Mesenchymal stem cell (in vitro differentiated cells and primary cell): ENCODE measurements at regions not wholly inside any gene's neighbourhood (a gene's known extent, or its start where the extent isn't known, plus 50 kb on each side); places are given as distances from the start of the nearest gene placed in this dataset.
"Not testable (repeated sequence)": the region's sequence is repeated elsewhere in the genome, so short reads cannot be mapped to it uniquely, and the experiment has no call there.

ENCODE experiments used
- DNase-seq: peaks from one replicate; pipeline ENCODE4 v3.0.0-alpha.2; 2013
- H2AFZ ChIP-seq: one replicate; pipeline ENCODE4 v1.6.1; 2013; ENCODE audit warnings: low read depth, mild to moderate bottlenecking, control low read depth, inconsistent platforms, low read length, moderate library complexity
- H2AK5ac ChIP-seq: 2 replicates; pipeline ENCODE4 v1.6.1; 2013; ENCODE audit warnings: low read length, moderate library complexity, mild to moderate bottlenecking, inconsistent platforms; ENCODE audit not compliant: severe bottlenecking
- H2BK120ac ChIP-seq: one replicate; pipeline ENCODE4 v1.6.1; 2013; ENCODE audit warnings: low read depth, mild to moderate bottlenecking, inconsistent platforms, low read length, moderate library complexity
- H2BK12ac ChIP-seq, 2 experiments: one replicate each; pipeline ENCODE4 v1.6.1; 2013; ENCODE audit warnings: inconsistent platforms in 2 of 2, low read length in 2 of 2, mild to moderate bottlenecking in 2 of 2, moderate library complexity in 2 of 2, control low read depth in 1 of 2
- H2BK15ac ChIP-seq: one replicate; pipeline ENCODE4 v1.6.1; 2013; ENCODE audit warnings: mild to moderate bottlenecking, low read depth, inconsistent platforms; ENCODE audit not compliant: poor library complexity, severe bottlenecking
- H2BK5ac ChIP-seq: 2 replicates; pipeline ENCODE4 v1.6.1; 2013; ENCODE audit warnings: low read depth, mild to moderate bottlenecking, low read length, control low read depth, inconsistent platforms; ENCODE audit not compliant: poor library complexity, severe bottlenecking
- H3K14ac ChIP-seq, 2 experiments: one replicate each; pipeline ENCODE4 v1.6.1; 2013; ENCODE audit warnings: inconsistent platforms in 2 of 2, low read length in 2 of 2, control low read depth in 1 of 2, mild to moderate bottlenecking in 1 of 2, moderate library complexity in 1 of 2
- H3K18ac ChIP-seq, 2 experiments: one replicate each; pipeline ENCODE4 v1.6.1; 2013; ENCODE audit warnings: inconsistent platforms in 2 of 2, low read length in 2 of 2, control low read depth in 1 of 2, low read depth in 1 of 2, mild to moderate bottlenecking in 1 of 2
- H3K23ac ChIP-seq, 2 experiments: one replicate each; pipeline ENCODE4 v1.6.1; 2013; ENCODE audit warnings: inconsistent platforms in 2 of 2, low read length in 2 of 2, mild to moderate bottlenecking in 2 of 2, moderate library complexity in 2 of 2, control low read depth in 1 of 2
- H3K27ac ChIP-seq: 2 replicates; pipeline ENCODE4 v1.5.1; 2013; ENCODE audit warnings: mild to moderate bottlenecking, moderate library complexity, low read length, control low read depth, inconsistent platforms; ENCODE audit not compliant: poor library complexity, severe bottlenecking
- H3K27me3 ChIP-seq, 2 experiments: 2 replicates each; pipeline versions ENCODE4 v1.6.1 to v1.7.0; 2013; ENCODE audit warnings: low read length in 2 of 2, mild to moderate bottlenecking in 2 of 2, moderate library complexity in 2 of 2, control low read depth in 1 of 2, inconsistent platforms in 1 of 2; ENCODE audit not compliant: control insufficient read depth in 1 of 2, insufficient read depth in 1 of 2
- H3K36me3 ChIP-seq, 2 experiments: 2 replicates each; pipeline versions ENCODE4 v1.6.1 to v1.7.0; 2013; ENCODE audit warnings: low read length in 2 of 2, control low read depth in 1 of 2, inconsistent platforms in 1 of 2, low read depth in 1 of 2, mild to moderate bottlenecking in 1 of 2; ENCODE audit not compliant: insufficient read depth in 2 of 2, control insufficient read depth in 1 of 2
- H3K4ac ChIP-seq, 2 experiments: one replicate each; pipeline ENCODE4 v1.6.1; 2013; ENCODE audit warnings: inconsistent platforms in 2 of 2, low read length in 2 of 2, mild to moderate bottlenecking in 2 of 2, moderate library complexity in 2 of 2, control low read depth in 1 of 2, low read depth in 1 of 2
- H3K4me1 ChIP-seq: 2 replicates; pipeline ENCODE4 v1.6.1; 2013; ENCODE audit warnings: low read depth, low read length, control low read depth; ENCODE audit not compliant: control insufficient read depth, insufficient read depth
- H3K4me2 ChIP-seq: 2 replicates; pipeline ENCODE4 v1.6.1; 2013; ENCODE audit warnings: low read length, mild to moderate bottlenecking, inconsistent platforms; ENCODE audit not compliant: poor library complexity, severe bottlenecking
- H3K4me3 ChIP-seq, 2 experiments: 2 replicates each; pipeline versions ENCODE4 v1.5.1 to v1.7.0; 2013; ENCODE audit warnings: low read length in 2 of 2, mild to moderate bottlenecking in 2 of 2, control low read depth in 1 of 2, low read depth in 1 of 2; ENCODE audit not compliant: insufficient read depth in 1 of 2
- H3K79me1 ChIP-seq: replicated peaks from 2 replicates; pipeline ENCODE4 v1.6.1; 2013; ENCODE audit warnings: mild to moderate bottlenecking, control low read depth, low read length, inconsistent platforms; ENCODE audit not compliant: poor library complexity, severe bottlenecking
- H3K9ac ChIP-seq: 2 replicates; pipeline ENCODE4 v1.7.0; 2013; ENCODE audit warnings: mild to moderate bottlenecking, low read length, moderate library complexity
- H3K9me3 ChIP-seq: 2 replicates; pipeline ENCODE4 v1.7.0; 2013; ENCODE audit warnings: mild to moderate bottlenecking, low read length; ENCODE audit not compliant: control insufficient read depth
- H4K8ac ChIP-seq: one replicate; pipeline ENCODE4 v1.6.1; 2013; ENCODE audit warnings: inconsistent platforms, mild to moderate bottlenecking, low read length, moderate library complexity
- H4K91ac ChIP-seq: one replicate; pipeline ENCODE4 v1.6.1; 2013; ENCODE audit warnings: mild to moderate bottlenecking, low read length, inconsistent platforms
- WGBS: methylation state at CpG from one replicate; pipeline ENCODE4 v1.1.7; 2013; ENCODE audit warnings: mixed read lengths; 5-methylcytosine and 5-hydroxymethylcytosine counted together

DNA sequence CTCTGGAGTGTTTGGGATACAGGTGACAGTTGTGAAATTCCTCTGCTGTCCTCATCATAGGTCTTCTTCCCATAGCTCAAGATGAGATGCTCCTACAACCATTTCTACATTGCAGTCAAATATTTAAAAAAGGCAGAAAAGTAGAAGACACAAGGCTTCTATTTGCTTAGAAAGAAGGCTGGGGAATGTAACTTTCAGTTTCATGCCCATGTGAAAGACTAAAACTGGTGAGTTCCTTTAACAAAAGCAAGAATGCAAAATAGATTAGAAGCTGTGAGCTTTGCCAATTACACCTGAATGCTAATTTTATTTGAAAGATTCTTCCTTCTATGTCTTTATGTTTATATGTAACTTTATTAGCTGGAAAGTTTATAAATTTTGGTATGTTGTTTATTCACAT lies 1682.7 kb downstream of the BRINP3 start:
- no peak overlapping the region for H4K8ac ChIP-seq
- no peak overlapping the region for H3K14ac ChIP-seq

DNA sequence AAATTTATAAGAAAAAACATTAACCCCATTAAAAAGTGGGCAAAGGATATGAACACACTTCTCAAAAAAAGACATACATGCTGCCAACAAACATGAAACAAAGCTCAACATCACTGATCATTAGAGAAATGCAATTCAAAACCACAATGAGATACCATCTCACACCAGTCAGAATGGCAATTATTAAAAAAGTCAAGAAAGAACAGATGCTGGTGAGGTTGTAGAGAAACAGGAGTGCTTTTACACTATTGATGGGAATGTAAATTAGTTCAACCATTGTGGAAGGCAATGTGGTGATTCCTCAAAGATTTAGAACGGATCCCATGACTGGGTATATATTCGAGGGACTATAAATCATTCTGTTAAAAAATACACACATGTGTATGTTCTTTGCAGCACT lies 1665.5 kb downstream of the BRINP3 start:
- H3K4me1 ChIP-seq = not testable (repeated sequence)

More for the DNA sequence above, 1682.7 kb downstream of the BRINP3 start:
- H3K79me1 ChIP-seq = no peaks in the 10 kb centered on the region
- no peak overlapping the region for H3K4ac ChIP-seq
- H2BK5ac ChIP-seq = no peak overlapping the region
- no peaks in the 10 kb centered on the region for H3K4me1 ChIP-seq
- peaks cover 10% of the 10 kb centered on the region for H3K9me3 ChIP-seq
- H3K27ac ChIP-seq = no peak overlapping the region
- H3K36me3 ChIP-seq = no peaks in the 10 kb centered on the region
- no peak overlapping the region for H4K91ac ChIP-seq
- no peak for DNase-seq
- no peak overlapping the region for H3K18ac ChIP-seq
- no peak overlapping the region for H2BK15ac ChIP-seq
- no peak overlapping the region for H2AK5ac ChIP-seq
- H2AFZ ChIP-seq = no peak overlapping the region
- H3K27me3 ChIP-seq = no peaks in the 10 kb centered on the region
- H2BK120ac ChIP-seq = no peak overlapping the region
- no peak overlapping the region for H3K9ac ChIP-seq
- no peak overlapping the region for H2BK12ac ChIP-seq
- H3K4me3 ChIP-seq = no peak overlapping the region
- no peak overlapping the region for H3K23ac ChIP-seq
- H3K4me2 ChIP-seq = no peak overlapping the region

DNA sequence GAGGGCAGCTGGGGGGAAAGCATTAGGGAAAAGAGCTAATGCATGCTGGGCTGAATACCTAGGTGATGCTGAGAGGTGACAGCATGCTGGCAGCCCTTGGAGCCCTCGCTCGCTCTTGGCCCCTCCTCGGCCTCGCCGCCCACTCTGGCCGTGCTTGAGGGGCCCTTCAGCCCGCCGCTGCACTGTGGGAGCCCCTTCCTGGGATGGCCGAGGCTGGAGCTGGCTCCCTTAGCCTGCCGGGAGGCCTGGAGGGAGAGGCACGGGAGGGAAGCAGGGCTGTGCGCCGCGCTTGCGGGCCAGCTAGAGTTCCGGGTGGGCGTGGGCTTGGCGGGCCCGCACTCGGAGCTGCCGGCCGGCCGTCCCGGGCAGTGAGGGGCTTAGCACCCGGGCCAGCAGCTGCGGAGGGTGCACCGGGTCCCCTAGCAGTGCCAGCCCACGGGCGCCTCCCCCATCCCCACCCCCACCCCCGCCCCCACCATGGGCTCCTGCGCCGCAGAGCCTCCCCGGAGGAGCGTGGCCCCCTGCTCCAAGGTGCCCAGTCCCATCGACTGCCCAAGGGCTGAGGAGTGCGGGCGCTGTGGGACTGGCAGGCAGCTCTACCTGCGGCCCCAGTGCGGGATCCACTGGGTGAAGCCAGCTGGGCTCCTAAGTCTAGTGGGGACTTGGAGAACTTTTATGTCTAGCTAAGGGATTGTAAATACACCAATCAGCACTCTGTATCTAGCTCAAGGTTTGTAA lies 1664.7 kb downstream of the BRINP3 start:
- WGBS = 92% methylated on average over 18 of the region's 39 CpGs

More for the DNA sequence above, 1665.5 kb downstream of the BRINP3 start:
- not testable (repeated sequence) for H4K91ac ChIP-seq, H3K36me3 ChIP-seq, H3K9ac ChIP-seq, H2BK5ac ChIP-seq, H3K4ac ChIP-seq, H3K23ac ChIP-seq, H3K79me1 ChIP-seq, DNase-seq, H3K18ac ChIP-seq, H3K14ac ChIP-seq, H3K27ac ChIP-seq, H2AK5ac ChIP-seq, H3K27me3 ChIP-seq, H4K8ac ChIP-seq, H2BK12ac ChIP-seq, H2BK120ac ChIP-seq, H3K4me2 ChIP-seq, H2BK15ac ChIP-seq, H2AFZ ChIP-seq, H3K4me3 ChIP-seq
- H3K9me3 ChIP-seq = peaks cover 11% of the 10 kb centered on the region
- no CpG with 5 or more reads among the region's 2 CpGs for WGBS

DNA sequence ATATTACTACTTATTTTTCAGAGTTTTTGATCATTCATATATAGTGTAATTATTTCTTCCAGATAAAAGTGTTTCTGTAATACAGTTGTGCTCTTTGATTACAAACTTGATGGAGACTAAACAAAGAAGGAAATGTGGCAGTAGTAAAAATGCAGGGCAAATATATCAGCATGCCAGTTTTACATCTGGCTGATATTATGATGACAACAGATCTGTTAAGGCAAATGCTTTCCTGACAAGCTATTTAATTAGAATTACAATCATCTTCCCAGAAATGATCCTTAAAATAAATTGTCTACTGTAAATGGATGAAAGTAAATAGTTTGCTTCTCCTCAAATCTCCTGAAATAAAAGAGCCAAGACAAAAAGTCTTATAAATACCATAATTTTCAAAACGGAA lies 1659.8 kb downstream of the BRINP3 start:
- H3K14ac ChIP-seq = no peak overlapping the region
- no peaks in the 10 kb centered on the region for H3K4me1 ChIP-seq
- no peak overlapping the region for H3K4me2 ChIP-seq
- H3K9ac ChIP-seq = no peak overlapping the region
- H3K9me3 ChIP-seq = peaks cover 3% of the 10 kb centered on the region
- H3K79me1 ChIP-seq = no peaks in the 10 kb centered on the region
- no peak overlapping the region for H2AK5ac ChIP-seq
- H3K4ac ChIP-seq = no peak overlapping the region
- no peak overlapping the region for H4K91ac ChIP-seq
- no peaks in the 10 kb centered on the region for H3K36me3 ChIP-seq
- no peak for DNase-seq
- H2AFZ ChIP-seq = no peak overlapping the region
- H3K23ac ChIP-seq = no peak overlapping the region
- no peak overlapping the region for H3K4me3 ChIP-seq
- H2BK120ac ChIP-seq = no peak overlapping the region
- H3K27me3 ChIP-seq = no peaks in the 10 kb centered on the region
- no peak overlapping the region for H4K8ac ChIP-seq
- H2BK5ac ChIP-seq = no peak overlapping the region
- no peak overlapping the region for H2BK12ac ChIP-seq
- no peak overlapping the region for H3K18ac ChIP-seq
- WGBS = no CpG with 5 or more reads among the region's 1 CpG
- H2BK15ac ChIP-seq = no peak overlapping the region
- H3K27ac ChIP-seq = no peak overlapping the region

More for the DNA sequence above, 1664.7 kb downstream of the BRINP3 start:
- H2BK15ac ChIP-seq, H2BK12ac ChIP-seq, H3K4ac ChIP-seq, H3K4me1 ChIP-seq, H3K9ac ChIP-seq, H3K79me1 ChIP-seq, H3K4me2 ChIP-seq, H2BK5ac ChIP-seq, H3K23ac ChIP-seq, H2AK5ac ChIP-seq, H2BK120ac ChIP-seq, H3K4me3 ChIP-seq, H4K91ac ChIP-seq, H3K18ac ChIP-seq, H3K27ac ChIP-seq, DNase-seq, H3K27me3 ChIP-seq, H3K36me3 ChIP-seq, H2AFZ ChIP-seq, H3K14ac ChIP-seq, H4K8ac ChIP-seq: not testable (repeated sequence)
- H3K9me3 ChIP-seq = peaks cover 11% of the 10 kb centered on the region
